RPMI7951 (cell line): ENCODE measurements at regions not wholly inside any gene's neighbourhood (a gene's known extent, or its start where the extent isn't known, plus 50 kb on each side); places are given as distances from the start of the nearest gene placed in this dataset.
"Not testable (repeated sequence)": the region's sequence is repeated elsewhere in the genome, so short reads cannot be mapped to it uniquely, and the experiment has no call there.

Source experiments
- DNase-seq: peaks from one replicate; pipeline ENCODE4 v3.0.0-alpha.2; 2012; ENCODE audit warnings: low read depth

DNA sequence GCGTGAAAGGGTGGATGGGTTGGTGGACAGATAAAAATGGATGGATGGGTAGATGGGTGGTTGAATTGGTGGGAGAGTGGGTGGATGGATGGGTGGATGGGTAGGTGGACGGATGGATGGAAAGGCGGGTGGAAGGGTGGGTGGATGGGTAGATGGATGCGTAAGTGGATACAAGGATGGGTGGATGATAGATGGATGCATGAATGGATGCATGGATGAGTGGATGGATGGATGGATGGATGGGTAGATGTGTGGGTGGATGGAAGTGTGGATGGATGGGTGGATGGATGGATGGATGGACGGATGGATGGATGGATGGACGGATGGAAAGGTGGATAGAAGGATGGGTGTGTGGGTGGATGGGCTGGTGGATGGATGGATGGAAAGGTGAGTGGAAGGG lies 77.0 kb upstream of the GRK3 start:
- DNase-seq: no peak

DNA sequence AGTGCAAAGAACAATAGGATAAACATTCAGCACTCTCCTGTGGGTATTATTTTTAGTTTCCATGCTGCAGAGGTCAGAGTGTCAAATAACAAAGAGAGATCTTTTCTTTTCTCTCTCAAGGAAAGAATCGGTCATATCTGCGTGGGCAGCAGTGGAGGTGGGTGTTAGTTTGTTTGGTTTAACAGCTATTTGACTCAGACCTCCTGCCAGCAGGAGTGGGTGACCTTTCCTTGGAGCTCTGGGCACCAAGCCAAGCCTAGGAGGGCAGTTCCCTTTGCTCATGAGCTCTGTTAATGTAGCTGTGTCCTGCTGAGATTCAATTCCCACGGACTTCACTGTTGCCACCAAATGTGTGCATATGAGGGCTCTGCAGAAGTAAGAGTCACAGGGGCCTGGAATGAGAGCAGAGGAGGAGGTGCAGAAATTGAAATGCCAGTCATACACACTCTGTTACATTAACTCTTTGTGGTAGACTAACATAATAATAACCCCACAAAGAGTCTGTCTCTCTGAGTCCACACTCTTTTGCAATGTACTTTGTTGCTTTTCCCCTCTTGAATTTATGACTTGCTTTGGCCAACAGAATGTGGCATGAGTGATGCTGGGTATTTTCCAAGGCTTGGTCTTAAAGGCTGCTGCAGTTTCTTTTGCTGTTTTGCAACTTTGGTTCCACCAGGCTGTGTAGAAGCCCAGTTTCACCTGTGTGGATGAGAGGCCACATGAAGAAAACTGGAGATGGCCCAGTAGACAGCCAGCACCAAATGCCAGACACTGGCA lies 76.0 kb upstream of the GRK3 start:
- DNase-seq: peak; percentile 82

DNA sequence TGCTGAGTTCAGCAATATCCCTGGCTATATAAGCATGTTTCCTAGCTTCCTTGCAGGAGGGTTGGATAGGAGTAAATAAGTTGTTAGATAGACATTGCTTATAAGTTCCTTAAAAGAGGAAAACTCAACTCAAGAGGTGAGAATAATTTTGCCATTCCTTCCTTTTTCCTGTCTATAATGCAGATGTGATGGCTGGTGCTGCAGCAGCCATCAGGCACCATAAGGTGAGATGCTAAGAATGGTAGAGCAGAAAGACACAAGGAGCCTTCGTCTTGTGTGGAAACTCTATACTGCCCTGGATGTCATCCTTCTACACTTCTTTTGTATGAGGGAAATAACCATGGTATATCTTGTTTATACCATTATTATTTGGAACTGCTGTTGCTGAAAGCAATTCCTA lies 74.5 kb upstream of the GRK3 start:
- no peak for DNase-seq

DNA sequence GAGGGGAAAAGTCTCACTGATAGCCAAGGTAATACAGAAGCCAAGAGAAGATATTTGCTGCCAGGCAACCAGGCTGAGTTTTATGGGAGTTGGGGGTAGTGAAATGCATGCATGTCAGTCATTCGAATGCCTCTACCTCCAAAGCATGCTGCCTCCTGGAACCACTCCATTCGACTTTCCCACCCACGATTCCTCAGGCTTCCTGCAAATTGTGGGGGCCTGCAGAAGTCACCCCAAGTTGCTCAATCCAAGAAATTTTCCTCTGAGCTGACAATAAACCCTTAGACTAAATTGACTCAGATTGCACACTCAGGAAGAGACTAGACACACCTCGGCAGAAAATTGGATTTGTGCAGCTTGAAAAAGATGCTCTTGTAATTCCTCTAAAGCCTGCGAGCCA lies 73.6 kb upstream of the GRK3 start:
- DNase-seq: no peak

DNA sequence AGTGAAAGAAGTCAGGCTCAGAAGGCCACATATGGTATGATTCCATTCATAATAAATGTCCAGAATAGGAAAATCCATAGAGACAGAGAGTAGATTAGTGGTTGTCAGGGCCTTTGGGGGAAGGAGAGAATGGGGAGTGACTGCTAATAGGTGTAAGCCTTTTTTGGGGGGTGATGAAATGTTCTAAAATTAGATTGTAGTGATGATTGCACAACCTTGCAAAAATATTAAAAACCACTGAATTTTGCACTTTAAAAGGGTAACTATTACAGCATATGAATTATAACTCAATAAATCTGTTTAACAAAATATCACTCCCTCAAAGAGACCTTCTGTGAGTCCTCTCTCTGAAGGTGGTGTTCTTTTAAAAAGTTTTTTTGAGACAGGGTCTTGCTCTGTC lies 72.3 kb upstream of the GRK3 start:
- DNase-seq: no peak

DNA sequence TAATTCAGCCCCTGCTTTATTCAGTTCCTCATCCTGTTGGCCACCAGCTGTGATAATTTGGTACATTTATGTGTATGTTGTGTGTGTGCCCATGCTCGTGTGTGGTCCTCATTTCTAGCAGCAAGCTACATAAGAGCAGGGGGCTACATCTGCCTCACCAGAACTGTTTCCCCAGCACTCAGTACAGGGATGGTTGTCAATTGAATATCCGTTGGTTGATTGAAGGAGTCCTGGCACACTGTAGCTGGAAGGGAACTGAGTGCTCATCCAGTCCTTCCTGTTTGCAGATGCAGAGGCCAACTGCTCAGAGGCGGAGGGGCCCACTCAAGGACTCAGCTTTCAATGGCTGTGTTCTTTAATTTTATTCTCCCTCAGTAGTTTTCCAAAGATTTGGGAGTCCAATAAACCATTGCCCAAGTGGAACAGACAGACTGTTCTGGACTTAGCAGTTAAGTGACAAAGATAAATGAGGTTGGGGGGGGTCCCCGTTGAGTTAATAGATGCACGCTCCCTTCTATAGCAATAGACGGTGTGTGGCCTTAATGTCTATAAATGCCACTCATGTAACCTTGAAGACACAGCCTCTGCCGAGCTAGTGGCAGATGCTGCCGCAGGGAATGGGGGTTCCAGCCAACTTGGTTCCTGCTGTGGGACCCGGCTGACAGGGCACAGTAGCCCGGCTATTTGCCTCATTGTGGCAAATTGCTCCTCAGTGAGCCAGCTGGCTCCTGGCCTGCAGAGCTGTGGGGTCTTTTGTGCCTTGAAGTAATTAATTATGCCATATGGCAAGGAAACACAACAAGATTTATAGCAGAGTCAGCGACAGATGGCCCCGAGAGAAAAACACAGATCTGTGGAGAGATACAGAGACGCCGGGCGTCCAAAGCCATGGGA lies 71.4 kb upstream of the GRK3 start:
- DNase-seq: peak; percentile 8

DNA sequence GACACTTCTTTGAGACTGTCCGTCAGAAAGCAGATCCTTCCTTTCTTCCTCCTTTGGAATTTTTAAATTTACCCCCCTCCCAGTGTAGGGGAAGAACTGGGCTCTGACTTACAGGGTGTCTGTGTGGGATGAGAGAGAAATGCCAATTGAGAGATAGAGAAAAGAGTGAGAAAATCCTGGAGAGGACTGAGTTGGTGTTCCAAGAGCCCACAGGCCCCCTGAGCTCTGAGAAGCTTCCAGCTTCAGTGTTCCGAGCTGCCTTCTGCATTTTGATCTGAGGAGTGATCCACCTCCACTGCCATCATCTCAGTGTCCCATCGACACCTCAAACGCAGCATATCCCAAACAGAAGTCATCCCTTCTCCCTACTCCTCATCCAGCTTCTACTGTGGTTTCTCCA lies 70.7 kb upstream of the GRK3 start:
- no peak for DNase-seq

DNA sequence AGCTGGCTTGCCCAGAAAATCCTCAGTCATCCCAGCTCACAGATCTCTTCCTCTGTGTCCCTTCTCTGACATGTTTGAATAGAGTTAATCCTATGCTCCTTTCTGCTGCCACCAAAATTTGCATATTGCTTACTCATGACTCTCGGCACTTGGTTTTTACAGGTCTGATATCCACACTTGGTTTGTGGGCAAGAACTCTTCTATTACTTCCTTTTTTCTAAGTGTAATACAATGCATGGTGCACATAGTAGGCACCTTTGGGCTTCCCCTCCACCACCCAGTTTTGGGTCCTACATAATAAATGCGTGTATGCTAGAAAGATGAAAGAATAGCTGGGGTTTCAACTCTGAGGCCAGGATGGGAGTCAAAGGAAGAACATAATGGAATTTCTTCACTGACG lies 69.7 kb upstream of the GRK3 start:
- no peak for DNase-seq

DNA sequence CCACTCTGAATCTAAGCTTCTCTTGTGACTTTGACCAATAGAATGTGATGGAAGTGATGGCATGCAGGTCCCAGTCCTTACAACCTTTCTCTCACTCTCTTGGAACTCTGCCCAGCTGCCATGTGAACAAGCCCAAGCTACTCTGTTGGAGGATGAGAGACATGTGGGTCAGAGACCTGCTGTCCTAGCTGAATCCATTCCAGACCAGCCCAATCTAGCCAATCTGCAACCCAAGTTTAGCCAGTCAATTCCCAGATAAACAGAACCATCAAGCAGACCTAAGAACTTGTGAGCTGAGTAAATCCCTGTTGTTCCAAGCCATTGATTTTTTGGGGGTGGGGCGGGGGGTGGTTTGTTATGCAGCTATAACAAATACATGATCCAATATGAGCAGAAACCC lies 69.2 kb upstream of the GRK3 start:
- DNase-seq: no peak

DNA sequence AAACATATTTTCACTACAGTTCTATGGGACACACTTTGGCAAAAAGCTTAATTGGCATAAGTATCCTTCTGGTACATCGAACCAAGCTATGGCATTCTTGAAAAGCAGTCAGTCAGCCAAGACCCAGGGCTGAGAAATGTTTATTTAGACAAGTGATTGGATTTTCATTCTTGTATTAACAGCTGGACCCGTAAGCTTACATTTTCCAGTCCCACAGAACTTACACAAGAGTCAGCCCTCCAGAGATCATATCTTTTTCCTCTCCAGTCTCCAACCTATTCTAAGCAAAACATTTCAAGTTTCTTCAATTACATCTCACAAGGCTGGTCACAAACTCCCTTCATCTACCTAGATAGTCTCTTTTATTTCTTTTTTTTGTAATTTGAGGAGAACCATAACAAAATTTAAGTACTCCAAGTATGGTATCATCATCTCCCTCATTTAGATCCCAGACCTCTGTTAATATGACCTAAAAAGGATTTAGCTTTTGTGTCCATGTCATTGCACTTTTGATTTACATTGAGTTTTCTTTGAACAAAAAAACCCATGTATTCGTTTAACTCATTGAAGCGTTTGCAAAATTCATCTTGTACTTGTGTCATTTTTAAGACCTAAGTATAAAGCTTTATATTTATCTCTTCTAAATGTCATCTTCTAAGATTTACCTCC lies 67.9 kb upstream of the GRK3 start:
- no peak for DNase-seq

DNA sequence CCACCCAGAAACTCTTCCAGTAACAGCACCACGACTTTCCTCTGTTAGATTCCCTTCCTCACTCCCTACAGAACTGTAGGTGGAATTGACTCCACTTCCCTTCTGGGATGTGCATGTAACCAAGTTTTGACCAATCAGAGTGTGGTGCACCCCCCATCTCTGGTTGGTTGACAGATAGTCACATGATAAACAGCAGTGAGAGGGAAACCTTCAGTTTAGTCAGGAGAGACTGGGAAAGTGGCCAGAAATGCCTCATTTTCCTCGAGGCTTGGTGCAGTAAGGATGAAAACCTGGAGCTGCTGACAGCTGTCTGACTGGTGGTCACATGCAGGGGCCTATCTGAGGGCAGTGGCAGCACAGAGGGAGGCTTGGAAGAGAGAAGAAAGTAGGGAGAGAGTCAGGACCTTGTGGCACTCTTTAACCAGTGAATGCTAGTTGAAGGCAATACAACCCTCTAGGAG lies 67.3 kb upstream of the GRK3 start:
- peak; percentile 60 for DNase-seq

DNA sequence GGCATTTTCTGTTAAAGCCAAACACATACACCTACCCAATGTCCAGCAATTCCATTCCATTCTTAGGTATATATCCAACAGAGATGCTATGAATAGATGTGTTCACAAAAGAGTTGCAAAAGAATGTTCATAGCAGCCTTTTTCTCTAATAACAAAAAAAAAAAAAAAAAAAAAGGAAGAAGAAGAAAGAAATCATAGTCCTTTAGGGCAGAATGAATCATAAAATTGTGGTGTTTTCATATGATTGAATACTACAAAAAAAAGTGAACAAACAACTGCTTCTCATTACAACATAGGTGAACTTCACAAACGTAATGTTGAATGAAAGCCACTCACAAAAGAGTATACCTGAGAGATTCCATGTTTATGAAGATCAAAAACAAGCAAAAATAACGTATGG lies 66.8 kb upstream of the GRK3 start:
- DNase-seq: no peak

DNA sequence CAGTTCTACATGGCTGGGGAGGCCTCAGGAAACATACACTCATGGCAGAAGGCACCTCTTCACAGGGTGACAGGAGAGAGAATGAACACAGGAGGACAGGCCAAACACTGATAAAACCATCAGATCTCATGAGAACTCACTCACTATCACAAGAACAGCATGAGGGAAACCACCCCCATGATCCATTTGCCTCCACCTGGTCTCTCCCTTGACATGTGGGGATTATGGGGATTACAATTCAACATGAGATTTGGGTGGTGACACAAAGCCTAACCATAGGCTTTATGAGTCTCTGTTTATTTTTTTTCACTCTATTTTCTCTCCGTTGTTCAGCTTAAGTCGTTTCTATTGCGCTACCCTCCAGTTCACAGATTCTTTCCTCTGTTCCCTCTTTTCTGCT lies 63.8 kb upstream of the GRK3 start:
- not testable (repeated sequence) for DNase-seq

DNA sequence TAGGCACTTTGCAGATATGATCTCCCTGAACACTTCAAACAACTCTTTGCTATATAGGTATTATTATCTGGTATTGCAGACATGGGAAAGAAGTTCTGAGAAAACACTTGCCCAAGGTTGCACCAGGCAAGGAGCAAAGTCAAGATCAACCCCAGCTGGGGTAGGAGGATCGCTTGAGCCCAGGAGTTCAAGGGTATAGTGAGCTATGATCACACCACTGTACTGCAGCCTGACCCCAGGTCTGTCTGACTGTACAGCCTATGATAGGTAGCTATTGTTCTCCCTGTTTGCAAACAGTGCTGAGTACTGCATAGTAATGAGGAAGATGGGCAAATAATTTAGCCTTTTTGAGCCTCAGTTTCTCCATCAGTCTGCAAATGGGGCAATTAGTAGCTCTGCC lies 60.5 kb upstream of the GRK3 start:
- not testable (repeated sequence) for DNase-seq

DNA sequence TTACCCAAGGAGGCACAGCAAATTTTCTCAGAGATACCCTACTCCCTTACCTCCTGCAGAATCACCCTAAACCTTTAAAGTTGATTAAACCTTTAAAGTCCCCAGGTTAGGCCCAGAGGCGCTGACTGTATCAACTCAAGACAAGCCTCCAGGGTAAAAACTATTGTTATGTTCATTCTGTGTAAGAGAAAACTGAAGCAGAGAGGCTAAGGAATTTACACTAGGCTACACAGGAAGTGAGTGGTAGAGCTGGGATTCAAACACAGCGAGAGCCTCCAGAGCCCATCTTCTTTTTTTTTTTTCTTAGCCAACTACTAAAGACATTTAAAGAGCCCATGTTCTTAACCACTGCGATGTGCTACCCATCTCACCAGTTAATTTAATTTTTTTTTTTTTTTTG lies 56.3 kb upstream of the GRK3 start:
- no peak for DNase-seq

DNA sequence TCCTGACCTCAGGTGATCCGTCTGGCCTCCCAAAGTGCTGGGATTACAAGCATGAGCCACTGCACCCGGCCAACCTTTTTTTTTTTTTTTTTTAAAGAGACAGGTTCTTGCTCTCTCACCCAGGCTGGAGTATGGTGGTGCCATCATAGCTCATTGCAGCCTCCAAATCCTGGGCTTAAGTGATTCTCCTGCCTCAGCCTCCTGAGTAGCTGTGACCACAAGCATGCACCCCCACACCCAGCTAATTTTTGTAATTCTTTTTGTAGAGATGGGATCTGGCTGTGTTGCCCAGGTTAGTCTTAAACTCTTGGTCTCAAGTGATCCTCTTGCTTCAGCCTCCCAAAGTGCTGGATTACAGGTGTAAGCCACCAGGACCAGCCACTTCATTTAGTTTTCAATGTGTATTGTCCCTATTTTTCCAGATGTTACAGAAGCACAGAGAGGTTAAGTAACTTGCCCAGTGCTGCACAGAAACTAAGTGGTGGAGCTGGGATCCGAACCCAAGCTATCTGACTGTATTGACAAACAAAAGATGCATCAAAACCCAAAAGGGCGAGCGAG lies 55.6 kb upstream of the GRK3 start:
- no peak for DNase-seq

DNA sequence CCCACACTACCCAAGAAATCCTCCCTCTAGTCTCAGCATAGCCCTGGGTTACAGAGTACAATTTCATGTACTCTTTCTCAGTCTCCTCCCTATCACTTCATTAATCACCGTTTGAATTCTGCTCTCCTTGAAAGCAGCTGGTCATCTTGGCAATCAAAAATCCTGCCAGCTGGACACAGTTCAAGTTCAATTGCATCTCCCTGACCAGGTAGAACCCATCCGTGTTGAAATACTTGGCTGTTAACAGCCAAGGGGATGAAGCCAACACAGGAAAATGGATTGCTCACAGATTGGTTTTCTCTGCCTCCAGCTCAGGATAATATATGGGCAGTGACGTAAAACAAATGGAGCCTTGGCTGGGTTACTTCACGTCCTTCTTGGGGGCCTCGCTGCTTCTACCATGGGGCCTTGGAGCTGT lies 55.1 kb upstream of the GRK3 start:
- no peak for DNase-seq

DNA sequence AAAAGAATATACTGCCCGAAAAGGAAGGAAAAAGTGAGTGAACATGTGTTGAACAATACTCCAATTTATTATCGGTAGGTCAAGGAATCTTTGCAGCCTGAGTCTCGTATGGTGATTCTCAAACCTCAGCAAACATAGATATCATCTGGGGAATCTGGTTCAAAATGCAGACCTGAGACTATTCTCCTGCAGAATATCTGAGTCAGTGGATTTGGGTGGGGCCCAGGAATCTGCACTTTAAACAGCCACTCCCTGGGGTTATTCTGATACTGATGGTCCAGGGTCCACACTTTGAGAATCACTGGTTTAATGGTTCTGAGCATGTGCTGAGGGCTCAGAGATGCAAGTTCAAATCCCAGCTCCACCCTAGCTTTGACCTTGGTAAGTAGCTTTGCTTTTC lies 53.6 kb upstream of the GRK3 start:
- DNase-seq: no peak

DNA sequence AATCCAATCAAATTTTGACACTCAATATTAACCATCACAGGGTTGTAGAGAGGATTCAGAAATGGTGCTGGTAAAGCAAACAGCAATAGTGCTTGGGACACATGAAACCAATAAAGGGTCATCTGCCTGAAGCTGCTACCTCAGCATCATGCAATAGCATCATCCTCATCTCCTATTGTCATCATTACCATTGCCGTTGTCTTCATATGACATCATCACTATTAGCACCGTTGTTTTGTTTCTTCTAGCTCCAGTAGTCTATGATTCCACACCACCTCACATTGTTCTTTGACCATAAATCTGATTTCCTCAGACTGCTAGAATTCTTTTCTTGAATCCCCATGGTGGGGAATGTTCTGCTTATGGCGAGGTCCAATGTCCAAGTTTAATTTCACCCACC lies 52.8 kb upstream of the GRK3 start:
- no peak for DNase-seq

DNA sequence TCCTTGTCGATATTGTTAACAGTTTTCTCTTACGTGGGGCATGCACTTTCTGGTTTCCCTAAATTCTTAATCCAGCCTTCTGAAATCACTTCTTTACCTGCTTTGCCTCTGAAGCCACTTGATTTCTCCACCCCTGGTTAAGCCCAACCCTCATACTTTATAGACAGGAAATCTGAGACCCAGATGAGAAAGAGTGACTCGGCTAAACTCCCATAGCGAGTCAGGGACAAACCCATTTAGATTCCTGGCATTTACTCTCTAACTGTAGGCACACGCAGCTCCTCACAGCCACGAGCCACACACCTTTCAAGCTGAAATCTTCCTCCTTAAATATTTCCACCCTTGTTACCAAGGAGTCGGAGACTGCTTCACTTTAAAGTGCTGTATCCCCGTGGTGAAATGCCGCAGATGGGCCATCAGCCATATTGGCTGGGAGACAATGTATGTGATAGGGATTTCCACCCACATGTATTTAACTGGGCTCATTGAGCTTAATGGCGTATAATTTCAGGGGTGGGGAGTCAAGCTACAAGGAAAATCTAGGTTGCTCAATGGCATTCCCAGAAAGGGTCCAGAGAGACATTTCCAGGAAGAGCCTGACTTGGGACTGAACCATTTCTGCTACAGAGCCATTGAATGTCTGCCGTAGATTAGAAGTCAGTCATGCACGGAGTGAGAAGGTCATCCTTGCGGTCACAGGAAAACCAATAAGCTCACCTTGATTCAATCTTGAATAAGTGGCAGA lies 49.9 kb upstream of the GRK3 start:
- DNase-seq: no peak
